ENCODE measurements at regions not wholly inside any gene's neighbourhood (a gene's known extent, or its start where the extent isn't known, plus 50 kb on each side); places are given as distances from the start of the nearest gene placed in this dataset.

DNA sequence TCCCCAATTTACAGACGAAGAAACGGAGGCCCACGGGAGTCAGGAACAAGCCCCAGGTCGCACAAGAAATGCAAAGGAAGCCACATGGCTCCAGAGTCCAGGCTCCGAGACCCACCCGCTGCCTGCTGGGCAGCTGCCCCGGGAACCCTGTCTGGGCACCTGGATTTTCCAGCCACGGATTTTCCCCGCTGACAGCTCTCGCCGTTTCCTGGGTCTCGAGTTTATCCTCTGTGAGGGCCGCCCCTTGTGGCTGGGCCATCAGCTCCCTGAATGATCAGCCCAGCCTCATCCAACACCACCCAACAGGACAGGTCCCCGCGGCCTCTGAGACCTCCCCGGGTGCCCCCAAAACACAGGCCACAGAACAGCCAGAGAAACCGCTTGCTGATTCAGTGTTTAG, 189.7 kb downstream of the BRD1 start:
- H3K27me3 ChIP-seq (ENCODE audit: control insufficient read depth in 1 of 2, insufficient read depth in 2 of 2, low read length in 2 of 2), result peaks cover 12 to 73% of the 10 kb centered on the region in 2 experiments
- H3K79me2 ChIP-seq (ENCODE audit: insufficient read depth, low read length), result no peaks in the 10 kb centered on the region
- H3K4me2 ChIP-seq (ENCODE audit: low read depth, low read length), result no peak overlapping the region
- no peaks in the 10 kb centered on the region for H3K4me1 ChIP-seq (ENCODE audit: insufficient read depth, low read length)
- no peak overlapping the region for H3K9ac ChIP-seq (ENCODE audit: insufficient read depth, low read depth, low read length)
- 5% methylated on average over 4 of the region's 17 CpGs for WGBS (ENCODE audit: low lambda C conversion rate)
- H4K20me1 ChIP-seq (ENCODE audit: insufficient read depth, low read length), result peaks cover 9% of the 10 kb centered on the region; the same call in 1 of the 2 replicates
- BruUV-seq (replicated peaks), result no TSS peak
- no peak overlapping the region for H3K27ac ChIP-seq (ENCODE audit: extremely low read length, insufficient read depth, low read length)
- in situ Hi-C loops (cut with HindIII; ENCODE audit: extremely low pct_ligation_motif_present, low pct_unique_long_range_greater_than_20kb) (no loop called here), intact Hi-C loops (cut with micrococcal nuclease; ENCODE audit: unreplicated experiment) (no loop called here)
- FAIRE-seq, result no peak
- ATAC-seq, result no peak
- ChIA-PET POLR2A (no interaction called here), CTCF (ENCODE audit: low intra/inter-chr PET ratio, low total read pairs) (no interaction called here)
- no peaks in the 10 kb centered on the region for H3K36me3 ChIP-seq (replicated peaks in 1 of 2; ENCODE audit: control insufficient read depth in 1 of 2, insufficient read depth in 2 of 2, low read length in 2 of 2)
- DNase-seq (ENCODE audit: low spot score), result no peak
- H2AFZ ChIP-seq (ENCODE audit: low read length), result no peak overlapping the region
- no peaks in the 10 kb centered on the region for H3K9me3 ChIP-seq (ENCODE audit: low read length)
- H3K4me3 ChIP-seq (replicated peaks in 1 of 3; ENCODE audit: insufficient read depth in 1 of 3, low read depth in 2 of 3, low read length in 3 of 3), result no peak overlapping the region
- TF ChIP-seq, protein P1, sequence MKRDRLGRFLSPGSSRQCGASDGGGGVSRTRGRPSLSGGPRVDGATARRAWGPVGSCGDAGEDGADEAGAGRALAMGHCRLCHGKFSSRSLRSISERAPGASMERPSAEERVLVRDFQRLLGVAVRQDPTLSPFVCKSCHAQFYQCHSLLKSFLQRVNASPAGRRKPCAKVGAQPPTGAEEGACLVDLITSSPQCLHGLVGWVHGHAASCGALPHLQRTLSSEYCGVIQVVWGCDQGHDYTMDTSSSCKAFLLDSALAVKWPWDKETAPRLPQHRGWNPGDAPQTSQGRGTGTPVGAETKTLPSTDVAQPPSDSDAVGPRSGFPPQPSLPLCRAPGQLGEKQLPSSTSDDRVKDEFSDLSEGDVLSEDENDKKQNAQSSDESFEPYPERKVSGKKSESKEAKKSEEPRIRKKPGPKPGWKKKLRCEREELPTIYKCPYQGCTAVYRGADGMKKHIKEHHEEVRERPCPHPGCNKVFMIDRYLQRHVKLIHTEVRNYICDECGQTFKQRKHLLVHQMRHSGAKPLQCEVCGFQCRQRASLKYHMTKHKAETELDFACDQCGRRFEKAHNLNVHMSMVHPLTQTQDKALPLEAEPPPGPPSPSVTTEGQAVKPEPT (CRISPR knock-in tag; IDR thresholded peaks at IDR 0.05; ENCODE audit: low read depth), result no peak
- TF ChIP-seq CAMTA2 (CRISPR knock-in tag; IDR thresholded peaks at IDR 0.05; ENCODE audit: borderline replicate concordance) (no peak), ZNF451 (CRISPR knock-in tag; IDR thresholded peaks at IDR 0.05) (no peak), SAP130 (CRISPR knock-in tag; IDR thresholded peaks at IDR 0.05; ENCODE audit: low read depth) (no peak), PLRG1 (conservative IDR thresholded peaks at IDR 0.05) (no peak), MXD3 (CRISPR knock-in tag; IDR thresholded peaks at IDR 0.05) (no peak), ZNF234 (CRISPR knock-in tag; conservative IDR thresholded peaks at IDR 0.05) (no peak), TAF1 (CRISPR knock-in tag; IDR thresholded peaks at IDR 0.05) (no peak), SRF (IDR thresholded peaks at IDR 0.05; ENCODE audit: low read depth, low read length) (no peak)
- TF ChIP-seq, protein P2, sequence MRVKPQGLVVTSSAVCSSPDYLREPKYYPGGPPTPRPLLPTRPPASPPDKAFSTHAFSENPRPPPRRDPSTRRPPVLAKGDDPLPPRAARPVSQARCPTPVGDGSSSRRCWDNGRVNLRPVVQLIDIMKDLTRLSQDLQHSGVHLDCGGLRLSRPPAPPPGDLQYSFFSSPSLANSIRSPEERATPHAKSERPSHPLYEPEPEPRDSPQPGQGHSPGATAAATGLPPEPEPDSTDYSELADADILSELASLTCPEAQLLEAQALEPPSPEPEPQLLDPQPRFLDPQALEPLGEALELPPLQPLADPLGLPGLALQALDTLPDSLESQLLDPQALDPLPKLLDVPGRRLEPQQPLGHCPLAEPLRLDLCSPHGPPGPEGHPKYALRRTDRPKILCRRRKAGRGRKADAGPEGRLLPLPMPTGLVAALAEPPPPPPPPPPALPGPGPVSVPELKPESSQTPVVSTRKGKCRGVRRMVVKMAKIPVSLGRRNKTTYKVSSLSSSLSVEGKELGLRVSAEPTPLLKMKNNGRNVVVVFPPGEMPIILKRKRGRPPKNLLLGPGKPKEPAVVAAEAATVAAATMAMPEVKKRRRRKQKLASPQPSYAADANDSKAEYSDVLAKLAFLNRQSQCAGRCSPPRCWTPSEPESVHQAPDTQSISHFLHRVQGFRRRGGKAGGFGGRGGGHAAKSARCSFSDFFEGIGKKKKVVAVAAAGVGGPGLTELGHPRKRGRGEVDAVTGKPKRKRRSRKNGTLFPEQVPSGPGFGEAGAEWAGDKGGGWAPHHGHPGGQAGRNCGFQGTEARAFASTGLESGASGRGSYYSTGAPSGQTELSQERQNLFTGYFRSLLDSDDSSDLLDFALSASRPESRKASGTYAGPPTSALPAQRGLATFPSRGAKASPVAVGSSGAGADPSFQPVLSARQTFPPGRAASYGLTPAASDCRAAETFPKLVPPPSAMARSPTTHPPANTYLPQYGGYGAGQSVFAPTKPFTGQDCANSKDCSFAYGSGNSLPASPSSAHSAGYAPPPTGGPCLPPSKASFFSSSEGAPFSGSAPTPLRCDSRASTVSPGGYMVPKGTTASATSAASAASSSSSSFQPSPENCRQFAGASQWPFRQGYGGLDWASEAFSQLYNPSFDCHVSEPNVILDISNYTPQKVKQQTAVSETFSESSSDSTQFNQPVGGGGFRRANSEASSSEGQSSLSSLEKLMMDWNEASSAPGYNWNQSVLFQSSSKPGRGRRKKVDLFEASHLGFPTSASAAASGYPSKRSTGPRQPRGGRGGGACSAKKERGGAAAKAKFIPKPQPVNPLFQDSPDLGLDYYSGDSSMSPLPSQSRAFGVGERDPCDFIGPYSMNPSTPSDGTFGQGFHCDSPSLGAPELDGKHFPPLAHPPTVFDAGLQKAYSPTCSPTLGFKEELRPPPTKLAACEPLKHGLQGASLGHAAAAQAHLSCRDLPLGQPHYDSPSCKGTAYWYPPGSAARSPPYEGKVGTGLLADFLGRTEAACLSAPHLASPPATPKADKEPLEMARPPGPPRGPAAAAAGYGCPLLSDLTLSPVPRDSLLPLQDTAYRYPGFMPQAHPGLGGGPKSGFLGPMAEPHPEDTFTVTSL (CRISPR knock-in tag; IDR thresholded peaks at IDR 0.05; ENCODE audit: borderline replicate concordance), result no peak
- TF ChIP-seq, protein P3, sequence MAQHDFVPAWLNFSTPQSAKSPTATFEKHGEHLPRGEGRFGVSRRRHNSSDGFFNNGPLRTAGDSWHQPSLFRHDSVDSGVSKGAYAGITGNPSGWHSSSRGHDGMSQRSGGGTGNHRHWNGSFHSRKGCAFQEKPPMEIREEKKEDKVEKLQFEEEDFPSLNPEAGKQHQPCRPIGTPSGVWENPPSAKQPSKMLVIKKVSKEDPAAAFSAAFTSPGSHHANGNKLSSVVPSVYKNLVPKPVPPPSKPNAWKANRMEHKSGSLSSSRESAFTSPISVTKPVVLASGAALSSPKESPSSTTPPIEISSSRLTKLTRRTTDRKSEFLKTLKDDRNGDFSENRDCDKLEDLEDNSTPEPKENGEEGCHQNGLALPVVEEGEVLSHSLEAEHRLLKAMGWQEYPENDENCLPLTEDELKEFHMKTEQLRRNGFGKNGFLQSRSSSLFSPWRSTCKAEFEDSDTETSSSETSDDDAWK (CRISPR knock-in tag; IDR thresholded peaks at IDR 0.05), result no peak
- TF ChIP-seq, protein P4, sequence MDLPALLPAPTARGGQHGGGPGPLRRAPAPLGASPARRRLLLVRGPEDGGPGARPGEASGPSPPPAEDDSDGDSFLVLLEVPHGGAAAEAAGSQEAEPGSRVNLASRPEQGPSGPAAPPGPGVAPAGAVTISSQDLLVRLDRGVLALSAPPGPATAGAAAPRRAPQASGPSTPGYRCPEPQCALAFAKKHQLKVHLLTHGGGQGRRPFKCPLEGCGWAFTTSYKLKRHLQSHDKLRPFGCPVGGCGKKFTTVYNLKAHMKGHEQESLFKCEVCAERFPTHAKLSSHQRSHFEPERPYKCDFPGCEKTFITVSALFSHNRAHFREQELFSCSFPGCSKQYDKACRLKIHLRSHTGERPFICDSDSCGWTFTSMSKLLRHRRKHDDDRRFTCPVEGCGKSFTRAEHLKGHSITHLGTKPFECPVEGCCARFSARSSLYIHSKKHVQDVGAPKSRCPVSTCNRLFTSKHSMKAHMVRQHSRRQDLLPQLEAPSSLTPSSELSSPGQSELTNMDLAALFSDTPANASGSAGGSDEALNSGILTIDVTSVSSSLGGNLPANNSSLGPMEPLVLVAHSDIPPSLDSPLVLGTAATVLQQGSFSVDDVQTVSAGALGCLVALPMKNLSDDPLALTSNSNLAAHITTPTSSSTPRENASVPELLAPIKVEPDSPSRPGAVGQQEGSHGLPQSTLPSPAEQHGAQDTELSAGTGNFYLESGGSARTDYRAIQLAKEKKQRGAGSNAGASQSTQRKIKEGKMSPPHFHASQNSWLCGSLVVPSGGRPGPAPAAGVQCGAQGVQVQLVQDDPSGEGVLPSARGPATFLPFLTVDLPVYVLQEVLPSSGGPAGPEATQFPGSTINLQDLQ (CRISPR knock-in tag; IDR thresholded peaks at IDR 0.05), result no peak

All from HepG2 (cell line).